Neural progenitor cell (in vitro differentiated cells): ENCODE measurements at regions not wholly inside any gene's neighbourhood (a gene's known extent, or its start where the extent isn't known, plus 50 kb on each side); places are given as distances from the start of the nearest gene placed in this dataset.

Source experiments
- DNase-seq: peaks from one replicate; pipeline ENCODE4 v3.0.0-alpha.2; 2016; ENCODE audit warnings: low spot score
- H2AFZ ChIP-seq: fragments of 200-600 bp; sonication (generic); replicated peaks from 2 replicates; pipeline ENCODE4 v1.6.1; 2016; ENCODE audit warnings: antibody characterized with exemption
- H3F3A ChIP-seq: fragments of 200-600 bp; sonication (generic); 2 replicates; pipeline ENCODE4 v1.6.1; 2016; ENCODE audit warnings: antibody characterized with exemption, low read depth
- H3K27ac ChIP-seq: fragments of 200-600 bp; sonication (generic); 2 replicates; pipeline ENCODE4 v1.5.1; 2016; ENCODE audit warnings: mild to moderate bottlenecking
- H3K27me3 ChIP-seq: fragments of 200-600 bp; sonication (generic); 2 replicates; pipeline ENCODE4 v1.6.1; 2016; ENCODE audit warnings: mild to moderate bottlenecking, moderate library complexity
- H3K36me3 ChIP-seq: fragments of 200-600 bp; sonication (generic); 2 replicates; pipeline ENCODE4 v1.5.1; 2016
- H3K4me1 ChIP-seq: fragments of 200-600 bp; sonication (generic); 2 replicates; pipeline ENCODE4 v1.6.1; 2016; ENCODE audit warnings: mixed run types
- H3K4me2 ChIP-seq: fragments of 200-600 bp; sonication (generic); 2 replicates; pipeline ENCODE4 v1.6.1; 2016
- H3K4me3 ChIP-seq: fragments of 200-600 bp; sonication (generic); 2 replicates; pipeline ENCODE4 v1.5.1; 2016
- H3K79me2 ChIP-seq: fragments of 200-600 bp; sonication (generic); 2 replicates; pipeline ENCODE4 v1.6.1; 2016; ENCODE audit warnings: low read depth
- H3K9ac ChIP-seq: fragments of 200-600 bp; sonication (generic); 2 replicates; pipeline ENCODE4 v1.6.1; 2016
- H3K9me3 ChIP-seq: fragments of 200-600 bp; sonication (generic); 2 replicates; pipeline ENCODE4 v1.5.1; 2016; ENCODE audit warnings: low read depth
- H4K20me1 ChIP-seq: fragments of 200-600 bp; sonication (generic); 2 replicates; pipeline ENCODE4 v1.6.1; 2016; ENCODE audit warnings: low read depth
- H3K27ac Mint-ChIP-seq: 3 replicates; pipeline ENCODE4 v1.8.0; 2021; ENCODE audit warnings: mixed read lengths
- H3K27me3 Mint-ChIP-seq: 2 replicates; pipeline ENCODE4 v1.8.0; 2022; ENCODE audit warnings: low read depth, mild to moderate bottlenecking, inconsistent platforms, moderate library complexity, mixed read lengths; ENCODE audit not compliant: insufficient read depth
- H3K36me3 Mint-ChIP-seq: 3 replicates; pipeline ENCODE4 v1.8.0; 2021; ENCODE audit warnings: mixed read lengths
- H3K4me1 Mint-ChIP-seq: 3 replicates; pipeline ENCODE4 v1.8.0; 2021; ENCODE audit warnings: mixed read lengths
- H3K4me3 Mint-ChIP-seq: 3 replicates; pipeline ENCODE4 v1.8.0; 2021; ENCODE audit warnings: mild to moderate bottlenecking, moderate library complexity, mixed read lengths
- H3K9me3 Mint-ChIP-seq: 3 replicates; pipeline ENCODE4 v1.8.0; 2020; ENCODE audit warnings: mixed read lengths
- CTCF ChIP-seq: fragments of 200-600 bp; sonication (generic); IDR thresholded peaks from 2 replicates; pipeline ENCODE4 v1.5.1; 2017; ENCODE audit warnings: antibody characterized with exemption, mild to moderate bottlenecking
- EZH2 ChIP-seq: fragments of 200-600 bp; sonication (generic); IDR thresholded peaks from 2 replicates; pipeline ENCODE4 v1.6.1; 2017; ENCODE audit warnings: antibody characterized with exemption, mild to moderate bottlenecking, moderate library complexity
- EZH2phosphoT487 ChIP-seq: fragments of 200-600 bp; sonication (generic); IDR thresholded peaks from 2 replicates; pipeline ENCODE4 v1.6.1; 2017; ENCODE audit warnings: antibody characterized with exemption

- no peak for DNase-seq
- Histone ChIP-seq H3K9ac (no peak overlapping the region), H3K4me3 (no peak overlapping the region), H3K27me3 (no peaks in the 10 kb centered on the region), H3F3A (no peaks in the 10 kb centered on the region), H3K79me2 (no peaks in the 10 kb centered on the region), H3K27ac (no peak overlapping the region), H2AFZ (no peak overlapping the region), H3K4me2 (no peak overlapping the region), H3K9me3 (no peaks in the 10 kb centered on the region), H4K20me1 (no peaks in the 10 kb centered on the region), H3K36me3 (no peaks in the 10 kb centered on the region), H3K4me1 (no peaks in the 10 kb centered on the region)
- Mint-ChIP-seq H3K9me3 (peaks cover 2% of the 10 kb centered on the region), H3K36me3 (no peaks in the 10 kb centered on the region), H3K4me1 (no peaks in the 10 kb centered on the region), H3K4me3 (no peak overlapping the region), H3K27me3 (no peaks in the 10 kb centered on the region), H3K27ac (no peak overlapping the region)
- TF ChIP-seq EZH2 = no peak
- TF ChIP-seq CTCF = no peak
- no peak for TF ChIP-seq EZH2phosphoT487
Observed at GRCh38 chr9:12133416-12133815, 559.8 kb upstream of the TYRP1 start.

- no peaks in the 10 kb centered on the region for H3K79me2 ChIP-seq
- no peak overlapping the region for H3K4me2 ChIP-seq
- H3K4me3 ChIP-seq = no peak overlapping the region
- peaks cover 11% of the 10 kb centered on the region for H3K9me3 ChIP-seq
- no peak overlapping the region for H2AFZ ChIP-seq
- TF ChIP-seq CTCF = no peak
- no peak for TF ChIP-seq EZH2
- DNase-seq = peak; percentile 6
- Mint-ChIP-seq H3K27me3 (no peaks in the 10 kb centered on the region), H3K4me1 (no peaks in the 10 kb centered on the region), H3K9me3 (peaks cover 23% of the 10 kb centered on the region), H3K27ac (no peak overlapping the region), H3K4me3 (no peak overlapping the region), H3K36me3 (no peaks in the 10 kb centered on the region)
- no peaks in the 10 kb centered on the region for H3K4me1 ChIP-seq
- H3F3A ChIP-seq = no peaks in the 10 kb centered on the region
- H3K9ac ChIP-seq = no peak overlapping the region
- H3K27ac ChIP-seq = no peak overlapping the region
- H4K20me1 ChIP-seq = no peaks in the 10 kb centered on the region
- no peaks in the 10 kb centered on the region for H3K36me3 ChIP-seq
- no peaks in the 10 kb centered on the region for H3K27me3 ChIP-seq
Observed at GRCh38 chr9:12141422-12141821, 551.8 kb upstream of the TYRP1 start.

- no peaks in the 10 kb centered on the region for H3K27me3 ChIP-seq
- no peak overlapping the region for H3K4me3 Mint-ChIP-seq
- H3K4me1 Mint-ChIP-seq = no peaks in the 10 kb centered on the region
- H3K9me3 ChIP-seq = no peaks in the 10 kb centered on the region
- H3K9me3 Mint-ChIP-seq = no peaks in the 10 kb centered on the region
- H3K4me2 ChIP-seq = no peak overlapping the region
- no peak overlapping the region for H3K9ac ChIP-seq
- H3K4me3 ChIP-seq = no peak overlapping the region
- H3K79me2 ChIP-seq = no peaks in the 10 kb centered on the region
- H3K4me1 ChIP-seq = no peaks in the 10 kb centered on the region
- DNase-seq = no peak
- H3K36me3 ChIP-seq = no peaks in the 10 kb centered on the region
- TF ChIP-seq CTCF (no peak), EZH2 (no peak)
- H3K27ac Mint-ChIP-seq = no peak overlapping the region
- H2AFZ ChIP-seq = no peak overlapping the region
- no peak overlapping the region for H3K27ac ChIP-seq
- no peaks in the 10 kb centered on the region for H3K27me3 Mint-ChIP-seq
- no peaks in the 10 kb centered on the region for H3K36me3 Mint-ChIP-seq
- H4K20me1 ChIP-seq = no peaks in the 10 kb centered on the region
- no peaks in the 10 kb centered on the region for H3F3A ChIP-seq
Observed at GRCh38 chr9:12155401-12156134, 537.6 kb upstream of the TYRP1 start.
